HCT116 (cell line): ENCODE measurements at regions not wholly inside any gene's neighbourhood (a gene's known extent, or its start where the extent isn't known, plus 50 kb on each side); places are given as distances from the start of the nearest gene placed in this dataset.

Source experiments
- EZH2 ChIP-seq: fragments of 200-600 bp; sonication (generic); IDR thresholded peaks from 2 replicates; pipeline ENCODE4 v1.6.1; 2017; ENCODE audit warnings: antibody characterized with exemption, mixed run types
- FOSL1 ChIP-seq: IDR thresholded peaks from 2 replicates; pipeline ENCODE4 v1.6.1; 2012; ENCODE audit warnings: low read depth
- JUND ChIP-seq: IDR thresholded peaks from 2 replicates; pipeline ENCODE4 v1.6.1; 2012
- POLR2A ChIP-seq: IDR thresholded peaks from 2 replicates; pipeline ENCODE4 v1.7.0; 2011; ENCODE audit warnings: borderline replicate concordance; ENCODE audit not compliant: insufficient read depth, insufficient read length; ENCODE audit errors: extremely low read depth
- POLR2AphosphoS5 ChIP-seq: IDR thresholded peaks from 2 replicates; pipeline ENCODE4 v1.6.1; 2011; ENCODE audit warnings: mild to moderate bottlenecking, low read depth, low read length, moderate library complexity
- RAD21 ChIP-seq: IDR thresholded peaks from 2 replicates; pipeline ENCODE4 v1.6.1; 2012; ENCODE audit warnings: low read depth, mild to moderate bottlenecking
- SP1 ChIP-seq: IDR thresholded peaks from 2 replicates; pipeline ENCODE4 v1.6.1; 2012; ENCODE audit warnings: low read depth
- ZNF274 ChIP-seq: fragments of 200-500 bp; sonication (Bioruptor generic); IDR thresholded peaks from 2 replicates; pipeline ENCODE4 v1.6.1; 2014; ENCODE audit warnings: mild to moderate bottlenecking, low read depth, low read length, inconsistent platforms
- TF ChIP-seq, protein P1 (sequence below), 3 experiments: fragments of 200-600 bp in 1 of 3; sonication (generic) in 1 of 3; IDR thresholded peaks in 2 of 3; conservative IDR thresholded peaks in 1 of 3; 2 replicates each; pipeline ENCODE4 v1.5.1; 2012 to 2017; ENCODE audit warnings: low read depth in 2 of 3, low read length in 2 of 3, antibody characterized with exemption in 1 of 3, borderline replicate concordance in 1 of 3, control low read depth in 1 of 3, mild to moderate bottlenecking in 1 of 3, mixed read lengths in 1 of 3, mixed run types in 1 of 3, moderate library complexity in 1 of 3; ENCODE audit not compliant: insufficient read depth in 1 of 3
- TF ChIP-seq, protein P2 (sequence below): IDR thresholded peaks from 2 replicates; pipeline ENCODE4 v1.6.1; 2012

DNA sequence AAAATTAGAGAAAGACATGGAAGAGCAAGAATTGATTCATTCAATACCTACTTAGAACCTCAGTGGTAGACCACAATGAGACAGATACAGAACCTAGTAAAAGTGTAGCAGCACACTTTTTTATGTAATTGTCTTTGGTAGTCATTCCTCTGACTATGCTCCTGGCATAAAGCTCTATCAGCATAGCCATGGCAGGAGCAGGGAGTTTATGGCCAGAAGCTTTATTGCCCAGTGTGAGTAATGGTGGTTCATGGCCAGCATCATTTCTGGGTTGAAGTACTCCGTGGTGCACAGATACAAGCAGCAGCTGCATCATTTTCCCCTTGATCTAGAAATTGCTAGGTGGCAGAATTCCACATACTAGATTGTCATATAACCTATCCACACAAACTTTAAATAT is 352.6 kb downstream of the TBC1D4 start:
- TF ChIP-seq POLR2AphosphoS5 (no peak), RAD21 (no peak), JUND (no peak), SP1 (no peak), EZH2 (no peak), ZNF274 (no peak), POLR2A (no peak), FOSL1 (no peak)
- TF ChIP-seq, protein P1, sequence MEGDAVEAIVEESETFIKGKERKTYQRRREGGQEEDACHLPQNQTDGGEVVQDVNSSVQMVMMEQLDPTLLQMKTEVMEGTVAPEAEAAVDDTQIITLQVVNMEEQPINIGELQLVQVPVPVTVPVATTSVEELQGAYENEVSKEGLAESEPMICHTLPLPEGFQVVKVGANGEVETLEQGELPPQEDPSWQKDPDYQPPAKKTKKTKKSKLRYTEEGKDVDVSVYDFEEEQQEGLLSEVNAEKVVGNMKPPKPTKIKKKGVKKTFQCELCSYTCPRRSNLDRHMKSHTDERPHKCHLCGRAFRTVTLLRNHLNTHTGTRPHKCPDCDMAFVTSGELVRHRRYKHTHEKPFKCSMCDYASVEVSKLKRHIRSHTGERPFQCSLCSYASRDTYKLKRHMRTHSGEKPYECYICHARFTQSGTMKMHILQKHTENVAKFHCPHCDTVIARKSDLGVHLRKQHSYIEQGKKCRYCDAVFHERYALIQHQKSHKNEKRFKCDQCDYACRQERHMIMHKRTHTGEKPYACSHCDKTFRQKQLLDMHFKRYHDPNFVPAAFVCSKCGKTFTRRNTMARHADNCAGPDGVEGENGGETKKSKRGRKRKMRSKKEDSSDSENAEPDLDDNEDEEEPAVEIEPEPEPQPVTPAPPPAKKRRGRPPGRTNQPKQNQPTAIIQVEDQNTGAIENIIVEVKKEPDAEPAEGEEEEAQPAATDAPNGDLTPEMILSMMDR (IDR thresholded peaks at IDR 0.05 in 2 of 3, conservative IDR thresholded peaks at IDR 0.05 in 1 of 3; ENCODE audit: borderline replicate concordance in 1 of 3, insufficient read depth in 1 of 3, low read depth in 2 of 3, low read length in 2 of 3): no peak
- TF ChIP-seq, protein P2, sequence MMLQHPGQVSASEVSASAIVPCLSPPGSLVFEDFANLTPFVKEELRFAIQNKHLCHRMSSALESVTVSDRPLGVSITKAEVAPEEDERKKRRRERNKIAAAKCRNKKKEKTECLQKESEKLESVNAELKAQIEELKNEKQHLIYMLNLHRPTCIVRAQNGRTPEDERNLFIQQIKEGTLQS: no peak
